Skeletal muscle cell (primary cell): ENCODE measurements at regions not wholly inside any gene's neighbourhood (a gene's known extent, or its start where the extent isn't known, plus 50 kb on each side); places are given as distances from the start of the nearest gene placed in this dataset.

Experiments
- DNase-seq: peaks from one replicate; pipeline ENCODE4 v3.0.0-alpha.2; 2010; ENCODE audit warnings: low read depth
- H3K4me3 ChIP-seq: 2 replicates; pipeline ENCODE4 v1.5.1; 2011; ENCODE audit warnings: low read depth, mild to moderate bottlenecking, control low read depth, low read length, moderate library complexity

DNA sequence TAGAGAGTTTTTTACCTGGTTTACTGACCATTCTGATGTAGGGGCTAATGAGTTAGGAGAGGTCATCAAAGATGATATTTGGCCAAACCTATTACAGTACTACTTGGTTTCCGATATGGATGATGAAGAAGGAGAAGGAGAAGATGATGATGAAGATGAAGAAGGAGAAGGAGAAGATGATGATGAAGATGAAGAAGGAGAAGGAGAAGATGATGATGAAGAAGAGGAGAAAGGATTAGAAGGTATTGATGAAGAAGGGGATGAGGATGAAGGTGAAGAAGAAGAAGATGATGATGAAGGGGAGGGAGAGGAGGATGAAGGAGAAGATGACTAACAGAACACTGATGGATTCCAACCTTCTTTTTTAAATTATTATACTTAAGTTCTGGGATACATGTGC, 196.6 kb downstream of the TMX1 start:
- H3K4me3 ChIP-seq: no peak overlapping the region
- DNase-seq: no peak

GRCh38 chr14:51439896-51440295, 199.8 kb downstream of the TMX1 start:
- DNase-seq: no peak
- no peak overlapping the region for H3K4me3 ChIP-seq

GRCh38 chr14:51441001-51441400, 201.0 kb downstream of the TMX1 start:
- DNase-seq: no peak

GRCh38 chr14:51442513-51443175, 202.6 kb downstream of the TMX1 start:
- DNase-seq: peak; percentile 96
- no peak overlapping the region for H3K4me3 ChIP-seq

More at GRCh38 chr14:51441001-51441400, 201.0 kb downstream of the TMX1 start:
- no peak overlapping the region for H3K4me3 ChIP-seq

DNA sequence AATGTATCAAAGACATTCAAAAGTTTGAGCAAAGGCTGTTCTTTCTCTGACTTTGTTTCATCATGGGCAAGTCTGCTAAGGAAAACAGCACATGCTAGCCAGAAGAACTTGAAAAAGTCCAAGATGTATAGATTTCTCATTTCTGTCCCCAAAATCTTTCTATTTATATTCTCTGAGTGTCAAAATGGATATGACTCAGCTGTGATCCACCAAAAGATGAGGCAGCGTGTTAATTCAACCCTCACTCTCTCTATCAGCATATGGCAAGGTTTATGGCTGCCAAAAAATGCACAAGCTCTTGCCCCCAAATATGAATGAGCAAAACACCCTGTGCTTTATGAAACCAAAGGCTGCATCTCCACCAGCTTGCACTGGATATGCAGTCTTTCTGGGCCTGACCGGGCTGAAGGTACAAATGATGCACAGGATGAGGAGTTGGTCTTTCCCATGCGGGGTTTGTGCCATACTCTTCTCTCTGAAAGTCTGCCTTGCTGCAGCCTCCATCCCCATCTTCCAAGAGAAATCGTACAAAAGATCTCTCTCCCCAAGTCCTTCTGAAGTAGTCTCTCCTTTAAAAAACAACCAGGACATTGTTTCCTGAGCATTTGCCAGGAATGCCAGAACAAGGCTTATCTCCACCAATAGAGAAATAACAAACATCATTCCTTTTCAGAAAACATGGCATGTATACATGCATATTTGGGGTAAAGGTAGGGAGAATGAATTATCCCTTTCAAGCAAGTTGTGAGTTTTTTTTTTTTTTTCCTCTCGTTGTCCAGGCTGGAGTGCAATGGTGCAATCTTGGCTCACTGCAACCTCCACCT, 203.4 kb downstream of the TMX1 start:
- DNase-seq: no peak
- H3K4me3 ChIP-seq: no peak overlapping the region

- DNase-seq: no peak
- H3K4me3 ChIP-seq: no peak overlapping the region
Observed at GRCh38 chr14:51444353-51445000, 204.4 kb downstream of the TMX1 start.

GRCh38 chr14:51445001-51445390, 204.9 kb downstream of the TMX1 start:
- no peak overlapping the region for H3K4me3 ChIP-seq
- no peak for DNase-seq

- no peak for DNase-seq
- no peak overlapping the region for H3K4me3 ChIP-seq
Observed at GRCh38 chr14:51446771-51447170, 204.9 kb upstream of the FRMD6 start.

DNA sequence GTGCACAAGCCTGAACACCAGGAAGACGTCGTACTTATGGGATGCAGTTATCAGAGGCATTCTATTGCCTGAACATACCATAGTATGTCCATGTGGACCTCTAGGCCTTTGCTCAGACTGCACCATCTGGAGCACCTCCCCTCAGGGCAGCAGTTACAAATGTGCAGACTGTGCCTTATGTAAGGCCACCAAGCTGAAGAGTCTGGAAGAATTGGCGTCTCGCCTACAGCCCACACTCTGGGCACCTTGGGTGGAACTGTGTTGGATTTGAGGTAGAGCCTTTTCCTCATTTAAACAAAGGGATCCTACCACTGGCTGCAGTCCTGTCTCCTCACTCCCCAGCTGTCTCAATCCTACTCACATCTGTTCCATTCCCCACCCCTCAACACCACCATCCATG, 204.3 kb upstream of the FRMD6 start:
- DNase-seq: no peak
- H3K4me3 ChIP-seq: no peak overlapping the region

DNA sequence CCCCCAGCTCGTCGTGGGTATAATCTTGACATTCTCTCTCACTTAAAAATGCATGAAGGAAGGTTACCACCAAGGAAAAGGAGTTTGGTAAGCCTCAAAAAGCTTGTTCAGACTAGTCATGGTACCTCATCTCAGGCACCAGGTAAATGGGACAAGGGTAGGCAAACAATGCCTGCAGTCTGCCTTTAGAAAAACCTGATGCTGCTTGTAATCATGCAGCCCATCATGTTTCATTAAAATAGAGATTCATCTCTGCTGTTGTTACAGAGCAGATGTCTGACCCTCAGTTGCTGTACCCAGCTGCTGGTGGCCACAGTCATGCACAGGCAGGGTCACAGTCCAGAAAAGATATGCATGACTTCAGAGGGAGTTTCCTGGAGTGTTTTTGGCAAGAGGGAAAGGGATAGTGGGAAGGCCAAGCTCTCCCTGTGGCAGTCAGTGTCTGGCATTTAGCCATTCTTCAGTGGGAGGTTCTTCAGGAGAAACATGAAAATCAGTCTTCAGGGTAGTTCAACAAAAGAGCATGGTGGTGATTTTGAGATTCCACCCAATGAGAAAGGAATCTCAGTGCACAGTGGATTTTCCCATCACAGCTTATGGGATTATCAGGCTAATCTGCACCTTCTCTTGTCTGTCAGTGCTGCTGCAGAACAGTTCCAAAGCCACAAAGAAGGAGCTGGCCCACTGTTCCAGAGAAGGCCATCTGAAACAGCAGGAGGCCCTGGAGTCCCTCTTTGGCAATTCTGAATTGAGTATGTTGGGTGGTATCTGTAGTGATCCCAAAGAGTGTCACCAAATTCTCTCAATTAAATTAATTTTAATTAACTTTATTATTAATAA, 202.7 kb upstream of the FRMD6 start:
- peak; percentile 63 for DNase-seq
- H3K4me3 ChIP-seq: no peak overlapping the region

DNA sequence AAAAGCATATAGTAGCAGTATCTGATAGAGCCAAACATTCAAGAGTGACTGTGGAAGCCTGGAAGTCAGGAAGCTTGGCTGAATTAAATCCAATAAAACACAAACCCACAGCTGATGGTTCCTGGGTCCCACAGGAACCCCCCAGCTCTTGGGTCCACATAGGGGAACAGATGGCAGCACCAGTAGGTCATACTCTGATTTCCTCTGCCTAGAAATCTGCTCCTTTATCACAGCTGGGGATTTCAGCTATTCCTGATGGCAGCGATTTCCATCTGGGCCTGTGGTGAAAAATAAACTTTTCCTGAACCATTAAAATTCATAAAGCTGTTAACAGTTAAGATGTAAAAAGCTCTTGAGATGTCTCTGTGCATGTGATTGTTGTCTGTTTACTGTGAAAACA, 202.0 kb upstream of the FRMD6 start:
- no peak overlapping the region for H3K4me3 ChIP-seq
- no peak for DNase-seq

DNA sequence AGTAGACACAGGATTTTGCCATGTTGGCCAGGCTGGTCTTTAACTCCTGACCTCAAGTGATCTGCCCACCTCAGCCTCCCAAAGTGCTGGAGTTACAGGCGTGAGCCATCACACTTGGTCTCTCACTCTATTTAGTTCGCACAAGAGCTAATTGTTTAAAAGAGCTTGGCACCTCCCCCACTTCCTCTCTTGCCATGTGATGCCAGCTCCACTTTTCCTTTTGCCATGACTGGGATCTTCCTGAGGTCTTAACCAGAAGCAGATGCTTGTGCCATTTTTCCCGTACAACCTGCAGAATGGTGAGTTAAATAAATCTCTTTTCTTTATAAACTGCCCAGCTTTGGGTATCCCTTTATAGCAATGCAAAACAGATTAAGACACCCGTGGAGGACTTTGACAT, 200.1 kb upstream of the FRMD6 start:
- DNase-seq: no peak
- H3K4me3 ChIP-seq: no peak overlapping the region

GRCh38 chr14:51453869-51454268, 197.8 kb upstream of the FRMD6 start:
- DNase-seq: no peak
- no peak overlapping the region for H3K4me3 ChIP-seq

DNA sequence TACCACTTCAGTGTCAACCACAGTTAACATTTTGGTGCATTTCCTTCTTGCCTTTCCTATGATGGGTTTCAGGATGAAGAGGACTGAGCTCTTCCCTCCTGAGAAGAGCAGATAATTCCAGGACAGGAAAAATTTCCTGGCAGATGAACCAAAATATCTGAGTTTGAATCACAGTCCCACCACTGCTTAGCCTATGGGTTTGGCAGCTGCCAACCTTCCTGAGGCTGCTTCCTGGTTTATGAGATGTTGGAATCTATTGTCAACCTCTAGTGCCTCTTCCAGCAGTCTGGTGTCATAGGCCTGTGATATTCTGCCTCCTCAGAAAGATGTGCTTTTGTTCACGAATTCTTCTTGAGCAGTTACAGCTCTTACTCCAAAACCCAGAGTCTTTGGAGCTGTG, 197.4 kb upstream of the FRMD6 start:
- H3K4me3 ChIP-seq: no peak overlapping the region
- DNase-seq: no peak

DNA sequence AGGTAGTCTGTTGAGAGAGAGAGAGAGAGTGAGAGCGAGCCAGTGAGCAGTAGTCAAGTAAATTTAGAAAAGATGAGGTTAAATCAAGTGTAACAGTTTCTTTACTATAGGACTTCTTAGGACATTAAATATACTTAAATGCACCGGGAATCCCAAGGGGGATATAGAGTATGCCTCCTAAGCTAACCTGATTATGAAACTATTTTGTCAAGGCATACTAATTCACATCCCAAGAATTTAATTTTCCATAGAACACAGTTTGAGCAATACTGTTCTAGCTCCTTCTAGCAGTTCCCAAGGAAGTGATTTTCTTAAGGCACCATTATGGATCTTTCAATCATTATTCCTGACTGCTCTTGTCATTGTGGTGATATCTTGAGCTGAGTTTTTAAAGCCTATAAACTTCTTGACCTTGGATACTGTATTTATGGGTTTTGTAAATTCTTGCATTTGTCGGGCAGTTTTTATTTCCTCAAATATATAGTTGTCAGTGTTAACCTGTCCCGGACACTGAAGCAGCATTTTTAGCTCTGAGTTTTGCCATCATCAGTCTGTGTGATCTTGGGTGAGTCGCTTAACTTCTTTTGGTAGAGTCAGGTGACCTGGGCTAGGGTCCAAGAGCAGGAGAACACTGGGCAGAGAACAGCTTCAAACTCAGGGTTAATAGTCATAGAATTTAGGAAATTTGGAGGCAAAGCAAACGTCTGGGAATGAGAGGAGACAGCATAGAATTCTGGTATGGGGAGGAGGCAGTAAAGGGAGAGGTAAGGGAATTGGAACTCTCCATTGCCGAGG, 196.5 kb upstream of the FRMD6 start:
- no peak for DNase-seq

GRCh38 chr14:51457843-51458562, 193.7 kb upstream of the FRMD6 start:
- H3K4me3 ChIP-seq: no peak overlapping the region
- no peak for DNase-seq

More for the DNA sequence above, 196.5 kb upstream of the FRMD6 start:
- no peak overlapping the region for H3K4me3 ChIP-seq

DNA sequence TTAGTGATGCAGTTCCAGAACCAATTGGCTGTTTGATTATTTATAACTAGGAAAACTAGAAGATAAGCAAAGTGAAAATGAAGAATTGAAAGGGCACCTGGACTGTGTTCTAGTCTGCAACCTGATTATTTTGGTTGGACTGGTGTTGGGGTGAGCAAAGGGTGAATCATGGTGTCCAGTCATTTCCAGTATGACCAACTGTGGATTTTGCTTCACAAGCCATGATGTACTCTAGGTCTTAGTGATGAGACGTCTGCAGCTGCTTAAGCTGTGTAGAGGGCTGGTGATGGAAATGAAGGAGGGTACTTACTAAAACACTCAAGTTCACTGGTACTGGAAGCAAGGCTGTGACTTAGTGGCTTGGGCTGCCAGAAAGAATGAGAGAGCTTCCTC, 193.2 kb upstream of the FRMD6 start:
- no peak overlapping the region for H3K4me3 ChIP-seq
- DNase-seq: peak; percentile 82

DNA sequence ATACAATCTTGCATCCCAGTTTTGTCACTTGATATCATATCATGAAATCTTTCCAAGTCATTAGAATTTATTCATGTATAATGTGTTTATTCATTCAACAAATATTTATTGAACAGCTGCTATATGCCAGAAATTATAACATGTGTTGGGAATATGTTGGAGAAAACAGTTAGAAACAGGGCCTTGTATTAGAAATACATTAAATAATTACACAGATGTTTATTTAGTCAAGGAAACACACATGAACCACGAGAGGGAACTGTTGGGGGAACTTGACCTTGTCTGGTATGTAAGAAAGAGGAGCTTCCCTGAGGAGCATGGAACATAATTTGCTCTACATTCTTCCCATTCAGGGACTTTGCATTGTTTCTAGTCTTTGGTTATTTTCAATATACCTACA, 191.7 kb upstream of the FRMD6 start:
- DNase-seq: no peak
- no peak overlapping the region for H3K4me3 ChIP-seq
